ENCODE measurements at regions not wholly inside any gene's neighbourhood (a gene's known extent, or its start where the extent isn't known, plus 50 kb on each side); places are given as distances from the start of the nearest gene placed in this dataset.

GRCh38 chr4:178809921-178810320 is 1367.7 kb upstream of the AGA start:
- no peaks in the 10 kb centered on the region for H3K27me3 Mint-ChIP-seq (ENCODE audit: low read depth, unreplicated experiment)
- FAIRE-seq (no peak), DNase-seq (ENCODE audit: low read depth) (no peak)
- Histone ChIP-seq H2AFZ (ENCODE audit: low read depth, low read length) (no peak overlapping the region), H3K4me3 (ENCODE audit: insufficient read depth, low read depth, low read length) (no peak overlapping the region), H3K79me2 (ENCODE audit: insufficient read depth, low read length) (no peaks in the 10 kb centered on the region), H4K20me1 (ENCODE audit: insufficient read depth, low read length) (no peaks in the 10 kb centered on the region), H3K36me3 (ENCODE audit: insufficient read depth, low read length) (no peaks in the 10 kb centered on the region), H3K27me3 (ENCODE audit: insufficient read depth, low read length) (no peaks in the 10 kb centered on the region), H3K9ac (ENCODE audit: low read length) (no peak overlapping the region), H3K27ac (ENCODE audit: low read depth, low read length) (no peak overlapping the region), H3K4me2 (ENCODE audit: low read length) (no peak overlapping the region), H3K4me1 (ENCODE audit: insufficient read depth, low read length) (no peaks in the 10 kb centered on the region), H3K9me3 (ENCODE audit: insufficient read depth, low read depth, low read length) (no peaks in the 10 kb centered on the region)
- H3K36me3 Mint-ChIP-seq (ENCODE audit: low read depth, unreplicated experiment) = no peaks in the 10 kb centered on the region
- H3K4me1 Mint-ChIP-seq (ENCODE audit: low read depth, unreplicated experiment) = no peaks in the 10 kb centered on the region
- H3K9me3 Mint-ChIP-seq (ENCODE audit: unreplicated experiment) = no peaks in the 10 kb centered on the region
- H3K4me3 Mint-ChIP-seq (ENCODE audit: unreplicated experiment) = no peak overlapping the region
- no peak for TF ChIP-seq EZH2 (IDR thresholded peaks at IDR 0.05; ENCODE audit: insufficient read depth, low read length)
- TF ChIP-seq CTCF (IDR thresholded peaks at IDR 0.05; ENCODE audit: insufficient read depth, low read depth, low read length) = no peak
- H3K27ac Mint-ChIP-seq (ENCODE audit: unreplicated experiment) = no peak overlapping the region

- H3K4me1 ChIP-seq (ENCODE audit: insufficient read depth, low read length) = no peaks in the 10 kb centered on the region
- H3K4me3 ChIP-seq (ENCODE audit: insufficient read depth, low read depth, low read length) = no peak overlapping the region
- Mint-ChIP-seq H3K4me1 (ENCODE audit: low read depth, unreplicated experiment) (no peaks in the 10 kb centered on the region), H3K9me3 (ENCODE audit: unreplicated experiment) (no peaks in the 10 kb centered on the region), H3K36me3 (ENCODE audit: low read depth, unreplicated experiment) (no peaks in the 10 kb centered on the region), H3K27me3 (ENCODE audit: low read depth, unreplicated experiment) (no peaks in the 10 kb centered on the region), H3K27ac (ENCODE audit: unreplicated experiment) (no peak overlapping the region), H3K4me3 (ENCODE audit: unreplicated experiment) (no peak overlapping the region)
- no peak overlapping the region for H3K27ac ChIP-seq (ENCODE audit: low read depth, low read length)
- FAIRE-seq (no peak), DNase-seq (ENCODE audit: low read depth) (no peak)
- H3K4me2 ChIP-seq (ENCODE audit: low read length) = no peak overlapping the region
- H3K27me3 ChIP-seq (ENCODE audit: insufficient read depth, low read length) = no peaks in the 10 kb centered on the region
- no peak overlapping the region for H3K9ac ChIP-seq (ENCODE audit: low read length)
- no peaks in the 10 kb centered on the region for H3K79me2 ChIP-seq (ENCODE audit: insufficient read depth, low read length)
- no peaks in the 10 kb centered on the region for H4K20me1 ChIP-seq (ENCODE audit: insufficient read depth, low read length)
- TF ChIP-seq CTCF (IDR thresholded peaks at IDR 0.05; ENCODE audit: insufficient read depth, low read depth, low read length) (no peak), EZH2 (IDR thresholded peaks at IDR 0.05; ENCODE audit: insufficient read depth, low read length) (no peak)
- H3K36me3 ChIP-seq (ENCODE audit: insufficient read depth, low read length) = no peaks in the 10 kb centered on the region
- H3K9me3 ChIP-seq (ENCODE audit: insufficient read depth, low read depth, low read length) = no peaks in the 10 kb centered on the region
- H2AFZ ChIP-seq (ENCODE audit: low read depth, low read length) = no peak overlapping the region
These were observed 1369.1 kb upstream of the AGA start for GRCh38 chr4:178811356-178811755.

- H3K36me3 ChIP-seq (ENCODE audit: insufficient read depth, low read length) = no peaks in the 10 kb centered on the region
- Mint-ChIP-seq H3K27me3 (ENCODE audit: low read depth, unreplicated experiment) (no peaks in the 10 kb centered on the region), H3K27ac (ENCODE audit: unreplicated experiment) (no peak overlapping the region), H3K4me1 (ENCODE audit: low read depth, unreplicated experiment) (no peaks in the 10 kb centered on the region), H3K9me3 (ENCODE audit: unreplicated experiment) (no peaks in the 10 kb centered on the region), H3K4me3 (ENCODE audit: unreplicated experiment) (no peak overlapping the region), H3K36me3 (ENCODE audit: low read depth, unreplicated experiment) (no peaks in the 10 kb centered on the region)
- H3K9me3 ChIP-seq (ENCODE audit: insufficient read depth, low read depth, low read length) = no peaks in the 10 kb centered on the region
- H4K20me1 ChIP-seq (ENCODE audit: insufficient read depth, low read length) = no peaks in the 10 kb centered on the region
- H3K27ac ChIP-seq (ENCODE audit: low read depth, low read length) = no peak overlapping the region
- no peaks in the 10 kb centered on the region for H3K27me3 ChIP-seq (ENCODE audit: insufficient read depth, low read length)
- no peak overlapping the region for H3K4me3 ChIP-seq (ENCODE audit: insufficient read depth, low read depth, low read length)
- H3K4me2 ChIP-seq (ENCODE audit: low read length) = no peak overlapping the region
- no peak for DNase-seq (ENCODE audit: low read depth)
- no peak for FAIRE-seq
- no peaks in the 10 kb centered on the region for H3K4me1 ChIP-seq (ENCODE audit: insufficient read depth, low read length)
- TF ChIP-seq CTCF (IDR thresholded peaks at IDR 0.05; ENCODE audit: insufficient read depth, low read depth, low read length) = no peak
- no peak for TF ChIP-seq EZH2 (IDR thresholded peaks at IDR 0.05; ENCODE audit: insufficient read depth, low read length)
- H3K79me2 ChIP-seq (ENCODE audit: insufficient read depth, low read length) = no peaks in the 10 kb centered on the region
- H3K9ac ChIP-seq (ENCODE audit: low read length) = no peak overlapping the region
- H2AFZ ChIP-seq (ENCODE audit: low read depth, low read length) = no peak overlapping the region
These were observed 1370.6 kb upstream of the AGA start for GRCh38 chr4:178812866-178813265.
